PC-9 (cell line): ENCODE measurements at regions not wholly inside any gene's neighbourhood (a gene's known extent, or its start where the extent isn't known, plus 50 kb on each side); places are given as distances from the start of the nearest gene placed in this dataset.
A peak's percentile ranks its signal among the peaks of the same experiment; 100 is the strongest.

ENCODE experiments used
- BruUV-seq: library from RNA; stranded (reverse); fragments of 400-500 nt; replicated peaks from 2 replicates; lab custom pipeline; 2021; lab: Mats Ljungman, UMichigan
- CTCF ChIA-PET: fragments of 300-600 bp; sonication (Branson Sonifier 250); formaldehyde crosslinking; loops from one replicate; lab custom pipeline; 2022; ENCODE audit warnings: antibody characterized with exemption; lab: Charles Lee
- POLR2A ChIA-PET: fragments of 300-600 bp; sonication (Branson Sonifier 250); formaldehyde crosslinking; loops from one replicate; lab custom pipeline; 2022; ENCODE audit warnings: antibody characterized with exemption; ENCODE audit not compliant: unreplicated experiment; lab: Charles Lee
- DNase-seq, 2 experiments: peaks; one replicate each; pipeline versions ENCODE4 v3.0.0 to v3.0.0-alpha.2; 2015 to 2022; ENCODE audit warnings: mixed read lengths in 1 of 2
- H2AFZ ChIP-seq: fragments of 200-600 bp; sonication (generic); 2 replicates; pipeline ENCODE4 v1.8.1; 2017; ENCODE audit warnings: antibody characterized with exemption
- H3F3A ChIP-seq: fragments of 200-600 bp; sonication (generic); 2 replicates; pipeline ENCODE4 v1.8.1; 2017; ENCODE audit warnings: antibody characterized with exemption, mild to moderate bottlenecking, low read depth; ENCODE audit not compliant: insufficient read depth
- H3K27ac ChIP-seq: fragments of 200-600 bp; sonication (generic); 2 replicates; pipeline ENCODE4 v1.6.1; 2016; ENCODE audit warnings: mixed run types
- H3K27me3 ChIP-seq: fragments of 200-600 bp; sonication (generic); 2 replicates; pipeline ENCODE4 v1.6.1; 2016; ENCODE audit warnings: low read depth, mixed run types; ENCODE audit not compliant: insufficient read depth
- H3K36me3 ChIP-seq: fragments of 200-600 bp; sonication (generic); 2 replicates; pipeline ENCODE4 v1.6.1; 2016; ENCODE audit warnings: low read depth, mixed run types
- H3K4me1 ChIP-seq: fragments of 200-600 bp; sonication (generic); replicated peaks from 2 replicates; pipeline ENCODE4 v1.6.1; 2016; ENCODE audit warnings: mixed run types; ENCODE audit not compliant: insufficient read depth
- H3K4me2 ChIP-seq: fragments of 200-600 bp; sonication (generic); 2 replicates; pipeline ENCODE4 v1.6.1; 2017; ENCODE audit warnings: mixed run types
- H3K4me3 ChIP-seq: fragments of 200-600 bp; sonication (generic); 2 replicates; pipeline ENCODE4 v1.6.1; 2016; ENCODE audit warnings: mixed run types
- H3K79me2 ChIP-seq: fragments of 200-600 bp; sonication (generic); 2 replicates; pipeline ENCODE4 v1.6.1; 2017; ENCODE audit warnings: low read depth, mixed run types
- H3K9me2 ChIP-seq: fragments of 200-600 bp; sonication (generic); 2 replicates; pipeline ENCODE4 v1.8.1; 2017; ENCODE audit warnings: mild to moderate bottlenecking; ENCODE audit not compliant: insufficient read depth
- H3K9me3 ChIP-seq: fragments of 200-600 bp; sonication (generic); 2 replicates; pipeline ENCODE4 v1.8.1; 2016; ENCODE audit warnings: low read depth; ENCODE audit not compliant: insufficient read depth
- H4K20me1 ChIP-seq: fragments of 200-600 bp; sonication (generic); 2 replicates; pipeline ENCODE4 v1.8.1; 2017; ENCODE audit not compliant: insufficient read depth
- EZH2 ChIP-seq: fragments of 200-600 bp; sonication (generic); IDR thresholded peaks from 2 replicates; pipeline ENCODE4 v1.8.0; 2017; ENCODE audit warnings: antibody characterized with exemption, low read depth
- intact Hi-C: fragments of 100-400 bp; cut with micrococcal nuclease; formaldehyde crosslinking; loops from one replicate; pipeline ENCODE4 v1.10.0; 2022; ENCODE audit not compliant: unreplicated experiment
- TF ChIP-seq, protein P1 (sequence below): fragments of 200-600 bp; sonication (generic); conservative IDR thresholded peaks from 2 replicates; pipeline ENCODE4 v1.6.1; 2017; ENCODE audit warnings: mixed run types, antibody characterized with exemption, mild to moderate bottlenecking, moderate library complexity

DNA sequence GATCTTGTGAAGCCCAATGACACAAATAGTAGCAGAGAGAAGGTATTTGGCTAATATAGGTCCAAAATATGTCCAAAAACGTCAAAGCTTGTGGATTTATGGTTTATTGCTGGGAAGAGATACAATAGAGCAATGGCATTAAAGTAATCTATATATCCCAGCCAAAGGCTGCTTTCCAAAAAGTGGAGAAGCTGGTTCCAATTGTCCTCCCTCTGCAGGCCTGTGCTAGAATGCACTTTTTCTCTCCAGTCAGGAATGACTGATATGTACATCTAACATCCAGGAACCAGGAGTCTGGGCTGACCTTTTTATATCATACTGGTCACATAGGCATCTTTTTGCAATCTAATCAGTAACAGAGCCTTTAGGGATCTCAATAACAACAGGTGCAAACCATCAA lies 167.1 kb upstream of the FAM3C start:
- Histone ChIP-seq H4K20me1 (no peaks in the 10 kb centered on the region), H3K4me1 (no peaks in the 10 kb centered on the region), H3K27me3 (no peaks in the 10 kb centered on the region), H3K4me2 (no peak overlapping the region), H3K9me3 (no peaks in the 10 kb centered on the region), H3K79me2 (no peaks in the 10 kb centered on the region), H3K36me3 (no peaks in the 10 kb centered on the region), H3F3A (no peaks in the 10 kb centered on the region), H3K9me2 (0 out of 2 replicates have a peak, but pooled peaks cover 3% of the 10 kb centered on the region), H3K4me3 (no peak overlapping the region), H3K27ac (no peak overlapping the region), H2AFZ (no peak overlapping the region)
- POLR2A ChIA-PET = no interaction called here
- intact Hi-C loops = no loop called here
- no TSS peak for BruUV-seq
- DNase-seq = no peak
- CTCF ChIA-PET = no interaction called here
- TF ChIP-seq, protein P1, sequence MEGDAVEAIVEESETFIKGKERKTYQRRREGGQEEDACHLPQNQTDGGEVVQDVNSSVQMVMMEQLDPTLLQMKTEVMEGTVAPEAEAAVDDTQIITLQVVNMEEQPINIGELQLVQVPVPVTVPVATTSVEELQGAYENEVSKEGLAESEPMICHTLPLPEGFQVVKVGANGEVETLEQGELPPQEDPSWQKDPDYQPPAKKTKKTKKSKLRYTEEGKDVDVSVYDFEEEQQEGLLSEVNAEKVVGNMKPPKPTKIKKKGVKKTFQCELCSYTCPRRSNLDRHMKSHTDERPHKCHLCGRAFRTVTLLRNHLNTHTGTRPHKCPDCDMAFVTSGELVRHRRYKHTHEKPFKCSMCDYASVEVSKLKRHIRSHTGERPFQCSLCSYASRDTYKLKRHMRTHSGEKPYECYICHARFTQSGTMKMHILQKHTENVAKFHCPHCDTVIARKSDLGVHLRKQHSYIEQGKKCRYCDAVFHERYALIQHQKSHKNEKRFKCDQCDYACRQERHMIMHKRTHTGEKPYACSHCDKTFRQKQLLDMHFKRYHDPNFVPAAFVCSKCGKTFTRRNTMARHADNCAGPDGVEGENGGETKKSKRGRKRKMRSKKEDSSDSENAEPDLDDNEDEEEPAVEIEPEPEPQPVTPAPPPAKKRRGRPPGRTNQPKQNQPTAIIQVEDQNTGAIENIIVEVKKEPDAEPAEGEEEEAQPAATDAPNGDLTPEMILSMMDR = peak; percentile 40; the same call in 1 of the 2 replicates
- no peak for TF ChIP-seq EZH2

DNA sequence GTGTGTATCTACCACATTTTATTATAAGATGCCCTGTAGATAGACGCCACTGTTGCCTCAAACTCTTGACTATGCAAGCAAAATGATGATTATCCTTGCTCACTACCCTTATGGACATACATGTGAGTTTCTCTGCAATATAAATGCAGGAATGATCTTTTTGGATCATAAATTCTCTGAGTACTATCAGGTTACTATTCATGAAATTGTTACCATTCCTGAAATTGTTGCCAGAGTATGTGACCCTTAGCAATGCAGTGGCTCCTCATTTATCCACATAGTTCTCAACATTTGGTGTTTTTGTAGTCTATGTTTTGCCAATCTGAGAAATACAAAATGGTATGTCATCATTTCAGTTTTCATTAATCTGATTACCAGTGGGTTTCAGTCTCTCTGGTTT lies 166.2 kb upstream of the FAM3C start:
- 0 out of 2 replicates have a peak, but pooled peaks cover 3% of the 10 kb centered on the region for H3K9me2 ChIP-seq
- no peak overlapping the region for H3K4me2 ChIP-seq
- H3K9me3 ChIP-seq = no peaks in the 10 kb centered on the region
- no peak overlapping the region for H3K4me3 ChIP-seq
- TF ChIP-seq, protein P1 = no peak
- TF ChIP-seq EZH2 = no peak
- no peaks in the 10 kb centered on the region for H3F3A ChIP-seq
- no peak overlapping the region for H3K27ac ChIP-seq
- DNase-seq = no peak
- ChIA-PET CTCF (no interaction called here), POLR2A (no interaction called here)
- no peak overlapping the region for H2AFZ ChIP-seq
- H3K27me3 ChIP-seq = no peaks in the 10 kb centered on the region
- H3K4me1 ChIP-seq = no peaks in the 10 kb centered on the region
- intact Hi-C loops = no loop called here
- H4K20me1 ChIP-seq = no peaks in the 10 kb centered on the region
- no peaks in the 10 kb centered on the region for H3K36me3 ChIP-seq
- H3K79me2 ChIP-seq = no peaks in the 10 kb centered on the region
- no TSS peak for BruUV-seq

DNA sequence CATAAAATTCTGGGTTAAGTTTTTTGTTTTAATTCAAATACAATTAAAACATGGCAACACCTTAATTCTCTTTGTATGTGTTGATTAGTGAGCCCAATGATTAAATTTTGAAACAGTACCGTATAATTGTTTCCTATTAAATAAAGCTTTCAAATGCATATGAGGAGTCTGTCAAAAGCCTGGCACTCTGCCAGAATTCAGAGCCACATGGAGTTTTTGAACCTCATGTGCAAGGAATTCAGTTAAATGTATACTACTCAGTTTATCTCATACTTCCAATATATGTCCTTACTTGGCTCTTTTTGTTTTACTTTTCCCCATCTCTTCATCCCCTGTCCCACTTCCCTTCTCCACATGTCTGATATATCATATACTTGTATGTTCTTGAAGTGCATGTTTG lies 165.6 kb upstream of the FAM3C start:
- no peak for DNase-seq
- H4K20me1 ChIP-seq = no peaks in the 10 kb centered on the region
- H3K79me2 ChIP-seq = no peaks in the 10 kb centered on the region
- H3K9me2 ChIP-seq = 0 out of 2 replicates have a peak, but pooled peaks cover 3% of the 10 kb centered on the region
- H3K36me3 ChIP-seq = no peaks in the 10 kb centered on the region
- POLR2A ChIA-PET = no interaction called here
- H3K27me3 ChIP-seq = no peaks in the 10 kb centered on the region
- no peak for TF ChIP-seq EZH2
- TF ChIP-seq, protein P1 = no peak
- BruUV-seq = no TSS peak
- no peak overlapping the region for H3K4me2 ChIP-seq
- no peak overlapping the region for H3K27ac ChIP-seq
- H3K4me1 ChIP-seq = no peaks in the 10 kb centered on the region
- CTCF ChIA-PET = no interaction called here
- H2AFZ ChIP-seq = no peak overlapping the region
- intact Hi-C loops = no loop called here
- no peaks in the 10 kb centered on the region for H3F3A ChIP-seq
- H3K4me3 ChIP-seq = no peak overlapping the region
- no peaks in the 10 kb centered on the region for H3K9me3 ChIP-seq
